Kidney epithelial cell (primary cell): ENCODE measurements at regions not wholly inside any gene's neighbourhood (a gene's known extent, or its start where the extent isn't known, plus 50 kb on each side); places are given as distances from the start of the nearest gene placed in this dataset.

ENCODE experiments used
- DNase-seq: peaks from one replicate; pipeline ENCODE4 v3.0.0-alpha.2; 2010; ENCODE audit warnings: low read depth
- H3K27me3 ChIP-seq: 2 replicates; pipeline ENCODE4 v1.6.0; 2011; ENCODE audit warnings: low read length; ENCODE audit not compliant: control insufficient read depth, insufficient read depth
- H3K36me3 ChIP-seq: 2 replicates; pipeline ENCODE4 v1.5.1; 2011; ENCODE audit warnings: low read length; ENCODE audit not compliant: control insufficient read depth, insufficient read depth
- H3K4me3 ChIP-seq: 2 replicates; pipeline ENCODE4 v1.5.1; 2011; ENCODE audit warnings: low read depth, mild to moderate bottlenecking, control low read depth, low read length
- CTCF ChIP-seq: IDR thresholded peaks from 2 replicates; pipeline ENCODE4 v1.5.1; 2011; ENCODE audit warnings: mild to moderate bottlenecking, moderate library complexity, low read length, control low read depth, inconsistent platforms; ENCODE audit not compliant: insufficient read depth, poor library complexity, severe bottlenecking

GRCh38 chr4:111405989-111406388 is 739.3 kb upstream of the FAM241A start:
- Histone ChIP-seq H3K4me3 (no peak overlapping the region), H3K36me3 (no peaks in the 10 kb centered on the region), H3K27me3 (no peaks in the 10 kb centered on the region)
- TF ChIP-seq CTCF: no peak
- DNase-seq: no peak

- no peaks in the 10 kb centered on the region for H3K27me3 ChIP-seq
- no peaks in the 10 kb centered on the region for H3K36me3 ChIP-seq
- H3K4me3 ChIP-seq: no peak overlapping the region
- DNase-seq: no peak
- no peak for TF ChIP-seq CTCF
These were observed 734.7 kb upstream of the FAM241A start for GRCh38 chr4:111410571-111410970.

GRCh38 chr4:111417521-111417920 is 727.7 kb upstream of the FAM241A start:
- DNase-seq: no peak
- Histone ChIP-seq H3K36me3 (no peaks in the 10 kb centered on the region), H3K27me3 (no peaks in the 10 kb centered on the region), H3K4me3 (no peak overlapping the region)
- TF ChIP-seq CTCF: no peak

GRCh38 chr4:111433441-111433840 is 711.8 kb upstream of the FAM241A start:
- H3K4me3 ChIP-seq: no peak overlapping the region
- TF ChIP-seq CTCF: no peak
- H3K27me3 ChIP-seq: no peaks in the 10 kb centered on the region
- H3K36me3 ChIP-seq: no peaks in the 10 kb centered on the region
- DNase-seq: no peak

GRCh38 chr4:111434586-111434985 is 710.7 kb upstream of the FAM241A start:
- no peak overlapping the region for H3K4me3 ChIP-seq
- H3K36me3 ChIP-seq: no peaks in the 10 kb centered on the region
- no peak for DNase-seq
- no peak for TF ChIP-seq CTCF
- H3K27me3 ChIP-seq: no peaks in the 10 kb centered on the region

GRCh38 chr4:111435986-111436744 is 709.1 kb upstream of the FAM241A start:
- Histone ChIP-seq H3K36me3 (no peaks in the 10 kb centered on the region), H3K4me3 (no peak overlapping the region), H3K27me3 (no peaks in the 10 kb centered on the region)
- TF ChIP-seq CTCF: no peak
- no peak for DNase-seq
